ENCODE measurements at regions not wholly inside any gene's neighbourhood (a gene's known extent, or its start where the extent isn't known, plus 50 kb on each side); places are given as distances from the start of the nearest gene placed in this dataset.

DNA sequence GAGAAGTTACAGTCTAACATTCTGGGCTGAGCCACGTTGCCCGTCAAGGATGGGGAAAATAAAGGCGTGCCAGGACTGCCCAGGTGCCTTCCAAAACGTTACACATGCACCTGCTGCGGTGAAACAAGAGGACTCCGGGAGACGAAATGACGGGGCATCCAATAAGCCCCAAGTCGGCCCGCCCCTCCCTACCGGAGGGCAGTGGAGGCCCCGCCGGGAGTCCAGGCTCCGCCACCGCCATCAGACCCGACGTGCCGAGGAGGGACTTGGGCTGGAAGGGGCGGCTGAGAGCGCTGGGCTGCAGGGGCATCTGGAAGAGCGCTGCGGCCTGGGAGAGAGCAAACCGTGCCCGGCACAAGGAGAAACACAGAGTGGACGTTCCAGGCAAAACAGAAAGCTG, 112.5 kb upstream of the GPC1 start (continued):
- no peak for TF ChIP-seq POLR2AphosphoS5 (IDR thresholded peaks at IDR 0.05; ENCODE audit: low read length)
- no peak for TF ChIP-seq MYC (IDR thresholded peaks at IDR 0.05; ENCODE audit: insufficient read depth, insufficient read length, insufficient replicate concordance, low read length, severe bottlenecking)
- TF ChIP-seq, protein P1, sequence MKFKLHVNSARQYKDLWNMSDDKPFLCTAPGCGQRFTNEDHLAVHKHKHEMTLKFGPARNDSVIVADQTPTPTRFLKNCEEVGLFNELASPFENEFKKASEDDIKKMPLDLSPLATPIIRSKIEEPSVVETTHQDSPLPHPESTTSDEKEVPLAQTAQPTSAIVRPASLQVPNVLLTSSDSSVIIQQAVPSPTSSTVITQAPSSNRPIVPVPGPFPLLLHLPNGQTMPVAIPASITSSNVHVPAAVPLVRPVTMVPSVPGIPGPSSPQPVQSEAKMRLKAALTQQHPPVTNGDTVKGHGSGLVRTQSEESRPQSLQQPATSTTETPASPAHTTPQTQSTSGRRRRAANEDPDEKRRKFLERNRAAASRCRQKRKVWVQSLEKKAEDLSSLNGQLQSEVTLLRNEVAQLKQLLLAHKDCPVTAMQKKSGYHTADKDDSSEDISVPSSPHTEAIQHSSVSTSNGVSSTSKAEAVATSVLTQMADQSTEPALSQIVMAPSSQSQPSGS (IDR thresholded peaks at IDR 0.05; ENCODE audit: low read length): no peak

DNA sequence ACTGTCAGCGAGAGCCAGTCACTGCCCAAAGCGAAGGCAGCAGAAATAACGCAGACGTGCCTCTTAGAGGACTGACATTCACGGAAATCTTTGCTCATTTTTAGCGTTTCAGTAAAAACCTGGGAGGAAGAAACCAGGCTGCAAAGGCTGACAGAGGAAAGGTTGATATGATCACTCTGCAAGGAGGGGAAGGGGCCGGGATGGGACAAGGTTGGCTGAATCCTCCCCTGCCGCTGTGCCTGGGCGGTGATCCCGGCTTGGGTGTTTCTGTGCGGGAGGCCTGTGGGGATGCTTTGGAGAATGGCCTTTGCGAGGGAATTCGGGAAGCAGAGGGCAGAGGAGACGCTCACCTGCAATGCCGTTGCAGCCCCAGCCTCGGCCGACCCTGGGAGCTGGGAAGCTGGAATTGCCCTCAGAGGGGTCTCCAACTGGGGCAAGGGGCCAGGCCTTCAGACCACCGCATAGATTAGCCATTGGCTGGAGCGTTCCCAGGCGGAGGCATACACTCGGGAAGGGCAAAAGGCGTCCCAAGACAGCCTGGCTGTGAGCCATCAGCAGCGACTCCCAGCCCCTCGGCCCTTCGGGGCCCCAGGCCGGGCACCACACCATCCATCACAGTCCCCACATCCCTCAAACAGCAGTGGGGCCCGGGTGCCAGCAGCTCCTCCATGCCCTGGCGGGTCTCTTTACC, 111.7 kb upstream of the GPC1 start:
- intact Hi-C loops (cut with micrococcal nuclease; ENCODE audit: unreplicated experiment): no loop called here
- Histone ChIP-seq H3K4me1 (ENCODE audit: control insufficient read depth, insufficient read depth, low read length) (no peaks in the 10 kb centered on the region), H3K27ac (ENCODE audit: control insufficient read depth, insufficient read depth) (no peak overlapping the region), H2AFZ (ENCODE audit: control insufficient read depth, low read depth, low read length) (no peak overlapping the region), H3K4me3 (no peak overlapping the region), H4K20me1 (ENCODE audit: control insufficient read depth, insufficient read depth) (no peaks in the 10 kb centered on the region), H3K4me2 (ENCODE audit: control insufficient read depth, insufficient read depth) (no peak overlapping the region), H3K27me3 (replicated peaks in 1 of 2; ENCODE audit: control insufficient read depth in 2 of 2, insufficient read depth in 2 of 2, low read length in 1 of 2) (peaks cover 0 to 8% of the 10 kb centered on the region in 2 experiments; a peak in 3 of 4 replicates), H3K9ac (ENCODE audit: control insufficient read depth, insufficient read depth, low read length) (no peak overlapping the region), H3K79me2 (ENCODE audit: control insufficient read depth, insufficient read depth, low read length) (no peaks in the 10 kb centered on the region), H3K9me3 (replicated peaks; ENCODE audit: control insufficient read depth, insufficient read depth, low read length) (no peaks in the 10 kb centered on the region), H3K36me3 (ENCODE audit: control insufficient read depth in 2 of 2, insufficient read depth in 2 of 2, low read length in 1 of 2) (no peaks in the 10 kb centered on the region)
- DNase-seq (ENCODE audit: low read depth, low spot score) (no peak), ATAC-seq (no peak), FAIRE-seq (no peak)
- SMC1A ChIA-PET (ENCODE audit: uncharacterized antibody, unreplicated experiment): no interaction called here
- CTCF ChIA-PET: no interaction called here
- RAD21 ChIA-PET (ENCODE audit: unreplicated experiment): no interaction called here
- no TSS peak for BruUV-seq (replicated peaks)
- in situ Hi-C loops (cut with MboI): no loop called here
- TF ChIP-seq IKZF2 (IDR thresholded peaks at IDR 0.05) (no peak), E2F8 (IDR thresholded peaks at IDR 0.05; ENCODE audit: low read depth, partially characterized antibody) (no peak), LARP7 (IDR thresholded peaks at IDR 0.05) (no peak), EGR1 (IDR thresholded peaks at IDR 0.05; ENCODE audit: borderline replicate concordance in 1 of 2, low read depth in 2 of 2, low read length in 2 of 2) (no peak)
- POLR2A ChIA-PET: no interaction called here
- WGBS (ENCODE audit: insufficient coverage, insufficient replicate concordance, low lambda C conversion rate, missing lambda C conversion rate): 38% methylated on average over 28 of the region's 28 CpGs

All from GM12878 (cell line).